Spinal cord (tissue), 9 donors: ENCODE measurements at regions not wholly inside any gene's neighbourhood (a gene's known extent, or its start where the extent isn't known, plus 50 kb on each side); places are given as distances from the start of the nearest gene placed in this dataset.

Source experiments
- DNase-seq, 6 donors: peaks; one replicate each; pipeline versions ENCODE4 v3.0.0 to v3.0.0-alpha.2; 2013 to 2015; ENCODE audit warnings: low spot score in 6 of 6, low read depth in 4 of 6
- H3K27ac ChIP-seq: one replicate; pipeline ENCODE4 v1.5.1; 2013; ENCODE audit warnings: low read depth, low read length, control low read depth
- H3K27me3 ChIP-seq: one replicate; pipeline ENCODE4 v1.6.1; 2013; ENCODE audit warnings: low read length; ENCODE audit not compliant: control insufficient read depth, insufficient read depth
- H3K36me3 ChIP-seq: one replicate; pipeline ENCODE4 v1.6.1; 2013; ENCODE audit warnings: low read length; ENCODE audit not compliant: control insufficient read depth, insufficient read depth
- H3K4me1 ChIP-seq: one replicate; pipeline ENCODE4 v1.6.1; 2013; ENCODE audit warnings: low read length; ENCODE audit not compliant: control insufficient read depth, insufficient read depth
- H3K4me3 ChIP-seq: one replicate; pipeline ENCODE4 v1.5.1; 2013; ENCODE audit warnings: low read depth, low read length, control low read depth
- H3K9me3 ChIP-seq: one replicate; pipeline ENCODE4 v1.6.1; 2013; ENCODE audit warnings: low read length; ENCODE audit not compliant: control insufficient read depth, insufficient read depth
- whole genome bisulfite sequencing: methylation state at CpG from one replicate; pipeline ENCODE4 v1.1.5; 2013; ENCODE audit warnings: missing lambda C conversion rate; ENCODE audit not compliant: insufficient coverage; 5-methylcytosine and 5-hydroxymethylcytosine counted together
- donor health status: healthy.

GRCh38 chr14:104361101-104361591 is 218.4 kb upstream of the C14orf180 start:
- Histone ChIP-seq H3K27ac (no peak overlapping the region), H3K27me3 (no peaks in the 10 kb centered on the region), H3K36me3 (no peaks in the 10 kb centered on the region), H3K4me3 (no peak overlapping the region), H3K9me3 (no peaks in the 10 kb centered on the region), H3K4me1 (peaks cover 4% of the 10 kb centered on the region)
- no peak for DNase-seq
- 88% methylated on average over 13 of the region's 14 CpGs for WGBS

- Histone ChIP-seq H3K27me3 (no peaks in the 10 kb centered on the region), H3K27ac (no peak overlapping the region), H3K9me3 (no peaks in the 10 kb centered on the region), H3K4me3 (no peak overlapping the region), H3K4me1 (peaks cover 4% of the 10 kb centered on the region), H3K36me3 (no peaks in the 10 kb centered on the region)
- DNase-seq = no peak
- WGBS = 66% methylated on average over 20 of the region's 20 CpGs
Measured at GRCh38 chr14:104361921-104362681, 217.5 kb upstream of the C14orf180 start.

- Histone ChIP-seq H3K9me3 (no peaks in the 10 kb centered on the region), H3K4me3 (no peak overlapping the region), H3K36me3 (no peaks in the 10 kb centered on the region), H3K27me3 (no peaks in the 10 kb centered on the region), H3K4me1 (peaks cover 8% of the 10 kb centered on the region), H3K27ac (no peak overlapping the region)
- no peak for DNase-seq
- WGBS = 92% methylated on average over 13 of the region's 19 CpGs
Measured at GRCh38 chr14:104362761-104363605, 216.6 kb upstream of the C14orf180 start.

- no peak overlapping the region for H3K4me3 ChIP-seq
- no peaks in the 10 kb centered on the region for H3K9me3 ChIP-seq
- H3K27me3 ChIP-seq = no peaks in the 10 kb centered on the region
- peaks cover 17% of the 10 kb centered on the region for H3K4me1 ChIP-seq
- WGBS = 83% methylated on average over 20 of the region's 20 CpGs
- H3K27ac ChIP-seq = no peak overlapping the region
- no peaks in the 10 kb centered on the region for H3K36me3 ChIP-seq
- DNase-seq = no peak
Measured at GRCh38 chr14:104363891-104364760, 215.4 kb upstream of the C14orf180 start.

GRCh38 chr14:104364830-104365229 is 214.7 kb upstream of the C14orf180 start:
- Histone ChIP-seq H3K36me3 (no peaks in the 10 kb centered on the region), H3K27ac (no peak overlapping the region), H3K4me3 (no peak overlapping the region), H3K4me1 (peaks cover 17% of the 10 kb centered on the region), H3K9me3 (no peaks in the 10 kb centered on the region), H3K27me3 (no peaks in the 10 kb centered on the region)
- no peak for DNase-seq
- WGBS = 97% methylated on average over 7 of the region's 10 CpGs

GRCh38 chr14:104366931-104367865 is 212.4 kb upstream of the C14orf180 start:
- no peak overlapping the region for H3K27ac ChIP-seq
- H3K9me3 ChIP-seq = peaks cover 2% of the 10 kb centered on the region
- no peak overlapping the region for H3K4me3 ChIP-seq
- no peaks in the 10 kb centered on the region for H3K27me3 ChIP-seq
- no peaks in the 10 kb centered on the region for H3K36me3 ChIP-seq
- no peak for DNase-seq
- peaks cover 13% of the 10 kb centered on the region for H3K4me1 ChIP-seq
- WGBS = 78% methylated on average over 15 of the region's 16 CpGs

- H3K9me3 ChIP-seq = peaks cover 2% of the 10 kb centered on the region
- no peaks in the 10 kb centered on the region for H3K27me3 ChIP-seq
- H3K36me3 ChIP-seq = no peaks in the 10 kb centered on the region
- H3K4me3 ChIP-seq = no peak overlapping the region
- peak in 2 of 6 donors; percentile 54 to 64 for DNase-seq
- peaks cover 17% of the 10 kb centered on the region for H3K4me1 ChIP-seq
- H3K27ac ChIP-seq = no peak overlapping the region
- 43% methylated on average over 36 of the region's 36 CpGs for WGBS
Measured at GRCh38 chr14:104367866-104368750, 211.5 kb upstream of the C14orf180 start.

GRCh38 chr14:104368751-104369100 is 210.8 kb upstream of the C14orf180 start:
- WGBS = 79% methylated on average over 7 of the region's 9 CpGs
- no peak for DNase-seq
- no peak overlapping the region for H3K4me3 ChIP-seq
- peaks cover 2% of the 10 kb centered on the region for H3K9me3 ChIP-seq
- H3K27me3 ChIP-seq = no peaks in the 10 kb centered on the region
- peaks cover 21% of the 10 kb centered on the region for H3K4me1 ChIP-seq
- H3K27ac ChIP-seq = no peak overlapping the region
- H3K36me3 ChIP-seq = no peaks in the 10 kb centered on the region
